Lower lobe of right lung (tissue), 2 donors: ENCODE measurements at regions not wholly inside any gene's neighbourhood (a gene's known extent, or its start where the extent isn't known, plus 50 kb on each side); places are given as distances from the start of the nearest gene placed in this dataset.

Source experiments
- ATAC-seq, 2 donors: fragments of 200-7000 bp; cut with Tn5 transposase; one replicate each; pipeline ENCODE4 v1.9.1; 2020 to 2022; ENCODE audit warnings: mild to moderate bottlenecking in 2 of 2, moderate library complexity in 2 of 2
- DNase-seq: peaks from one replicate; pipeline ENCODE4 v3.0.0-alpha.2; 2020
- H3K27ac ChIP-seq: fragments of 200-600 bp; one replicate; pipeline ENCODE4 v1.8.0; 2022
- H3K27me3 ChIP-seq: fragments of 200-600 bp; one replicate; pipeline ENCODE4 v1.8.0; 2022; ENCODE audit warnings: low read depth
- H3K36me3 ChIP-seq: fragments of 200-600 bp; one replicate; pipeline ENCODE4 v1.8.0; 2022; ENCODE audit warnings: mild to moderate bottlenecking
- H3K4me1 ChIP-seq: fragments of 200-600 bp; one replicate; pipeline ENCODE4 v1.8.0; 2022
- H3K4me3 ChIP-seq: fragments of 200-600 bp; one replicate; pipeline ENCODE4 v1.8.0; 2022; ENCODE audit warnings: mild to moderate bottlenecking
- H3K9me3 ChIP-seq: fragments of 200-600 bp; one replicate; pipeline ENCODE4 v1.8.0; 2022
- intact Hi-C: fragments of 100-400 bp; cut with DNase I; formaldehyde crosslinking; loops from one replicate; pipeline ENCODE4 v1.11.0; 2022
- TF ChIP-seq, protein P1 (sequence below): fragments of 200-600 bp; IDR thresholded peaks from one replicate; pipeline ENCODE4 v1.8.0; 2022; ENCODE audit warnings: antibody characterized with exemption, mild to moderate bottlenecking
- donor health status: DM: no; HTN: yes; CAD: no; lungs with severe emphysema.

DNA sequence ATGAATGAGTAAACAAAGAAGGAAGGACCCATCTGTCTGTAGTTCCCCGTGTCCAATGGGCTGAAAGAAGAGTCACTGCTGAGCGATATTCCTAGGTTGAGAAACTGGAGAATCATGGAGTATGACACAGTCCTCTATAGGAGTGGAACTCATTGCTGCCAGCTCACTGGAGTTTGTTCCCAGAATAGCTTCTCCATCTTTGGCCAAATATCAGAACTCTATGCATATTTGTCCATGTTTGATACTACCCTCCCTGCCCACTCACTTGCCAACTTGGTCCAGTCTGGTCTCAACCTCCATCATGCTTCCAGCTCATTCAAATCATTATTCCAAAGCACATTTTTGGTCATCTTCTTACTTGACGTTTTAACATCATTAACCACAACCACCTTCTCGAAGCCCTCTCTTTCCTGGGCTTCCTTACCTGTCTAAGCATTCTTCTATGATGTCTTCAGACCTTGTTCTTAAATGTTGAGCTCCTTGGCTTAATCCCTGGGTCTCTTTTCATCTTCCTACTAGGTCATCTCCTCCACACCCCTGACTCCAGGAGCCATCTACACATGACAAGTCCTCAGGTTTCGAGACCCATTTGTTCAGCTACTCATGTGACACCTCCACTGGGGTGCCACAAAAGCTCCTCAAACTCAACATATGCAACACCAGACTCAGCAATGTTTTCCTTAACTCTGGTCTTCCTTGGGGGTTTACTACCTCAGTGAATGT is 221.6 kb downstream of the MYCN start:
- ATAC-seq = no peak
- no peak for DNase-seq
- TF ChIP-seq, protein P1, sequence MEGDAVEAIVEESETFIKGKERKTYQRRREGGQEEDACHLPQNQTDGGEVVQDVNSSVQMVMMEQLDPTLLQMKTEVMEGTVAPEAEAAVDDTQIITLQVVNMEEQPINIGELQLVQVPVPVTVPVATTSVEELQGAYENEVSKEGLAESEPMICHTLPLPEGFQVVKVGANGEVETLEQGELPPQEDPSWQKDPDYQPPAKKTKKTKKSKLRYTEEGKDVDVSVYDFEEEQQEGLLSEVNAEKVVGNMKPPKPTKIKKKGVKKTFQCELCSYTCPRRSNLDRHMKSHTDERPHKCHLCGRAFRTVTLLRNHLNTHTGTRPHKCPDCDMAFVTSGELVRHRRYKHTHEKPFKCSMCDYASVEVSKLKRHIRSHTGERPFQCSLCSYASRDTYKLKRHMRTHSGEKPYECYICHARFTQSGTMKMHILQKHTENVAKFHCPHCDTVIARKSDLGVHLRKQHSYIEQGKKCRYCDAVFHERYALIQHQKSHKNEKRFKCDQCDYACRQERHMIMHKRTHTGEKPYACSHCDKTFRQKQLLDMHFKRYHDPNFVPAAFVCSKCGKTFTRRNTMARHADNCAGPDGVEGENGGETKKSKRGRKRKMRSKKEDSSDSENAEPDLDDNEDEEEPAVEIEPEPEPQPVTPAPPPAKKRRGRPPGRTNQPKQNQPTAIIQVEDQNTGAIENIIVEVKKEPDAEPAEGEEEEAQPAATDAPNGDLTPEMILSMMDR = no peak
- intact Hi-C loops = no loop called here
- H3K4me1 ChIP-seq = no peaks in the 10 kb centered on the region
- H3K27ac ChIP-seq = no peak overlapping the region
- H3K9me3 ChIP-seq = no peaks in the 10 kb centered on the region
- no peak overlapping the region for H3K4me3 ChIP-seq
- H3K27me3 ChIP-seq = peaks cover 6% of the 10 kb centered on the region
- no peaks in the 10 kb centered on the region for H3K36me3 ChIP-seq

DNA sequence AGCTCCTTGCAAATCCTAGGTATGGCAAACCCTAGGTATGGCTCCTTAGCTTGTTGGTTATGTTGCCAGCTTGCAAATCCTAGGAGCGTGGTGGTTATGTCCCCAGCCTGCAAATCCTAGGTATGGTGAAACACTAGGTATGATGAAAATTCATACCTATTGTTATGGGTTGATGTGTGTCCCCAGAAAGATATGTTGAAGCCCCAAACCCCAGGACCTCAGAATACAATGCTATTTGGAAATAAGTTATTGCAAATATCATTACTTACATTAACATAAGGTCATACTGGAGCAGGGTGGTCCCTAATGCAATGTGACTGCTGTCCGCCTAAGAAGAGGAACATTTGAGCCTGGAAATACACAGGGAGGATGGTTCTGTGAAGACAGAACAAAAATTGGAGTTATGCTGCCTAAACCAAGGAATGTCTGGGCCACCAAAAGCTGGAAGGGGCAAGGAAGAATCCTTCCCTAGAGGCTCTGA is 220.8 kb downstream of the MYCN start:
- H3K27me3 ChIP-seq = no peaks in the 10 kb centered on the region
- H3K36me3 ChIP-seq = no peaks in the 10 kb centered on the region
- no peaks in the 10 kb centered on the region for H3K9me3 ChIP-seq
- H3K4me3 ChIP-seq = no peak overlapping the region
- H3K27ac ChIP-seq = no peak overlapping the region
- DNase-seq = no peak
- intact Hi-C loops = no loop called here
- no peaks in the 10 kb centered on the region for H3K4me1 ChIP-seq
- TF ChIP-seq, protein P1 = no peak
- ATAC-seq = no peak

- H3K27me3 ChIP-seq = no peaks in the 10 kb centered on the region
- DNase-seq (no peak), ATAC-seq (no peak)
- TF ChIP-seq, protein P1 = no peak
- no peaks in the 10 kb centered on the region for H3K9me3 ChIP-seq
- H3K27ac ChIP-seq = no peak overlapping the region
- H3K4me3 ChIP-seq = no peak overlapping the region
- intact Hi-C loops = no loop called here
- H3K36me3 ChIP-seq = no peaks in the 10 kb centered on the region
- no peaks in the 10 kb centered on the region for H3K4me1 ChIP-seq
Observed at GRCh38 chr2:16160281-16161084, 220.1 kb downstream of the MYCN start.

DNA sequence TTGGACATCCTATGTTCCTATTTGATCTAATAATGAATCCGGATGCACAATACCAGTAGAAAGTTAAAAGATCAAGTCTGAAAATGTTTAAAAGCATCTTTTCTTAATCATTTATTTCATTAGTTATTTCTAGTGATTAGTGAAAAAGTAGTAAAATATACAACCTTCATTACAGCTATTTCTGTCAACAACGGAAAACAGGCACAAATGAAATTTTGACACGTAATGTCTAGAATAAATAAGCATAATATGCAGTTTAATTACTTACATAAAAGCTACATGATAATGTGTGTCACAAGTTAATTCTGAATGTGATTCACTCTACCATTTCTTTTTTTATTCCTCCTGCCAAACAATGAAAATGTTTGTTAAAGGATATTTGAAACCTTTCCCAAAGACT is 216.1 kb downstream of the MYCN start:
- Histone ChIP-seq H3K4me1 (no peaks in the 10 kb centered on the region), H3K27me3 (no peaks in the 10 kb centered on the region), H3K4me3 (no peak overlapping the region), H3K36me3 (no peaks in the 10 kb centered on the region), H3K9me3 (no peaks in the 10 kb centered on the region), H3K27ac (no peak overlapping the region)
- ATAC-seq (no peak), DNase-seq (no peak)
- TF ChIP-seq, protein P1 = no peak
- intact Hi-C loops = no loop called here

GRCh38 chr2:16155766-16156165 is 215.4 kb downstream of the MYCN start:
- intact Hi-C loops = no loop called here
- Histone ChIP-seq H3K36me3 (no peaks in the 10 kb centered on the region), H3K27ac (no peak overlapping the region), H3K27me3 (no peaks in the 10 kb centered on the region), H3K4me3 (no peak overlapping the region), H3K9me3 (no peaks in the 10 kb centered on the region), H3K4me1 (no peaks in the 10 kb centered on the region)
- DNase-seq (no peak), ATAC-seq (peak in 1 of 2 donors; percentile 25)
- TF ChIP-seq, protein P1 = no peak
